ENCODE measurements at regions not wholly inside any gene's neighbourhood (a gene's known extent, or its start where the extent isn't known, plus 50 kb on each side); places are given as distances from the start of the nearest gene placed in this dataset.

DNA sequence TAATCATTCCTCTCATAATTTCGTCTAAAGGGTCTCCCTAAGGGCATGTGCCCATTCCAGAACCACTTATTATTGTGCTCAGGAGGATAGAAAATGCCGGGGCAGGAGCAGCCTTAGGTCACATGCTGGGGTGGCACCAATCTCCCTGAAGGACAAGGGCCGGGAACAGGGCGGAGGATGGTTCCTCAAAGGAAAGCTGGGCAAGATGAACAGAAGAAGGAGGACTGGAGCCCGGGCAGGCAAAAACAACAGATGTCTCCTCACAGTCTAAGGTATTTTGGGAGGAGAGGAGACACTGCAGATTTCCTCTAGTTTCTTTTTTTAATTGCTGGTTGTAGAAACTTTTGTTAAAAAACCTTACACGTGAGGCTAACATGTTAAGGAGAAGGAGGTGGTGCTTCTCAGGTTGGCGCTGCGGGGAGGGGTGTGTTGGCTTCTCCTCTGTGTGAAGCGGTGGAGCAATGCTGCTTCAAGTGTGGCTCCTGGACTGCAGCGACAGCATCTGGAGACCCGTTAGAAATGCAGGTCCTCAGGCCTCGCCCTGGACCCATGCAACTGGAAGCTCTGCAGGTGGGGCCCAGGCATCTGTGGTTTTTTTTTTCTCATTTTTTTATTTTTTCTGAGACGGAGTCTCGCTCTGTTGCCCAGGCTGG lies 164.8 kb downstream of the AACS start:
- no peak for TF ChIP-seq EZH2 (IDR thresholded peaks at IDR 0.05; ENCODE audit: low read length, unreplicated experiment)
- TF ChIP-seq, protein P1, sequence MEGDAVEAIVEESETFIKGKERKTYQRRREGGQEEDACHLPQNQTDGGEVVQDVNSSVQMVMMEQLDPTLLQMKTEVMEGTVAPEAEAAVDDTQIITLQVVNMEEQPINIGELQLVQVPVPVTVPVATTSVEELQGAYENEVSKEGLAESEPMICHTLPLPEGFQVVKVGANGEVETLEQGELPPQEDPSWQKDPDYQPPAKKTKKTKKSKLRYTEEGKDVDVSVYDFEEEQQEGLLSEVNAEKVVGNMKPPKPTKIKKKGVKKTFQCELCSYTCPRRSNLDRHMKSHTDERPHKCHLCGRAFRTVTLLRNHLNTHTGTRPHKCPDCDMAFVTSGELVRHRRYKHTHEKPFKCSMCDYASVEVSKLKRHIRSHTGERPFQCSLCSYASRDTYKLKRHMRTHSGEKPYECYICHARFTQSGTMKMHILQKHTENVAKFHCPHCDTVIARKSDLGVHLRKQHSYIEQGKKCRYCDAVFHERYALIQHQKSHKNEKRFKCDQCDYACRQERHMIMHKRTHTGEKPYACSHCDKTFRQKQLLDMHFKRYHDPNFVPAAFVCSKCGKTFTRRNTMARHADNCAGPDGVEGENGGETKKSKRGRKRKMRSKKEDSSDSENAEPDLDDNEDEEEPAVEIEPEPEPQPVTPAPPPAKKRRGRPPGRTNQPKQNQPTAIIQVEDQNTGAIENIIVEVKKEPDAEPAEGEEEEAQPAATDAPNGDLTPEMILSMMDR (conservative IDR thresholded peaks at IDR 0.05; ENCODE audit: low read depth, low read length), result no peak
- H3F3A ChIP-seq (ENCODE audit: low read length, unreplicated experiment), result no peaks in the 10 kb centered on the region
- H3K9me3 ChIP-seq (ENCODE audit: low read length), result no peaks in the 10 kb centered on the region
- intact Hi-C loops (cut with micrococcal nuclease), result no loop called here
- no peak overlapping the region for H3K9ac ChIP-seq (ENCODE audit: low read length)
- no peak overlapping the region for H3K4me2 ChIP-seq (ENCODE audit: low read length)
- no peaks in the 10 kb centered on the region for H3K4me1 ChIP-seq (ENCODE audit: insufficient read depth, low read length)
- H2AFZ ChIP-seq (ENCODE audit: low read length), result no peak overlapping the region
- H3K36me3 ChIP-seq (ENCODE audit: low read depth, low read length), result no peaks in the 10 kb centered on the region
- peaks cover 79% of the 10 kb centered on the region for H3K27me3 ChIP-seq (ENCODE audit: low read length)
- no TSS peak for BruUV-seq (replicated peaks)
- CTCF ChIA-PET, result no interaction called here
- no peaks in the 10 kb centered on the region for H3K79me2 ChIP-seq (ENCODE audit: low read length)
- DNase-seq (no peak), ATAC-seq (no peak; the same call in 1 of the 2 replicates)
- POLR2A ChIA-PET (ENCODE audit: unreplicated experiment), result no interaction called here
- no peaks in the 10 kb centered on the region for H4K20me1 ChIP-seq (ENCODE audit: low read length)
- no peak overlapping the region for H3K4me3 ChIP-seq (ENCODE audit: low read length)
- no peaks in the 10 kb centered on the region for H3K9me2 ChIP-seq (replicated peaks; ENCODE audit: low read length)
- H3K27ac ChIP-seq (ENCODE audit: low read length), result no peak overlapping the region

GRCh38 chr12:125233319-125233718 lies 168.1 kb downstream of the AACS start:
- Histone ChIP-seq H3K79me2 (ENCODE audit: low read length) (no peaks in the 10 kb centered on the region), H3K27ac (ENCODE audit: low read length) (no peak overlapping the region), H3K4me1 (ENCODE audit: insufficient read depth, low read length) (no peaks in the 10 kb centered on the region), H2AFZ (ENCODE audit: low read length) (no peak overlapping the region), H3K9me3 (ENCODE audit: low read length) (no peaks in the 10 kb centered on the region), H3K27me3 (ENCODE audit: low read length) (peaks cover 68% of the 10 kb centered on the region), H3K4me3 (ENCODE audit: low read length) (no peak overlapping the region), H3K9me2 (replicated peaks; ENCODE audit: low read length) (no peaks in the 10 kb centered on the region), H3K36me3 (ENCODE audit: low read depth, low read length) (no peaks in the 10 kb centered on the region), H3F3A (ENCODE audit: low read length, unreplicated experiment) (no peaks in the 10 kb centered on the region), H3K9ac (ENCODE audit: low read length) (no peak overlapping the region), H3K4me2 (ENCODE audit: low read length) (no peak overlapping the region), H4K20me1 (ENCODE audit: low read length) (no peaks in the 10 kb centered on the region)
- BruUV-seq (replicated peaks), result no TSS peak
- CTCF ChIA-PET, result no interaction called here
- ATAC-seq (no peak), DNase-seq (no peak)
- intact Hi-C loops (cut with micrococcal nuclease), result no loop called here
- no peak for TF ChIP-seq EZH2phosphoT487 (IDR thresholded peaks at IDR 0.05; ENCODE audit: borderline replicate concordance, low read length)
- TF ChIP-seq EZH2 (IDR thresholded peaks at IDR 0.05; ENCODE audit: low read length, unreplicated experiment), result no peak
- TF ChIP-seq, protein P1 (conservative IDR thresholded peaks at IDR 0.05; ENCODE audit: low read depth, low read length), result no peak
- POLR2A ChIA-PET (ENCODE audit: unreplicated experiment), result no interaction called here

- no peak overlapping the region for H3K27ac ChIP-seq (ENCODE audit: low read length)
- no peak for DNase-seq
- no peaks in the 10 kb centered on the region for H3K9me2 ChIP-seq (replicated peaks; ENCODE audit: low read length)
- no peaks in the 10 kb centered on the region for H4K20me1 ChIP-seq (ENCODE audit: low read length)
- POLR2A ChIA-PET (ENCODE audit: unreplicated experiment), result no interaction called here
- H3K36me3 ChIP-seq (ENCODE audit: low read depth, low read length), result no peaks in the 10 kb centered on the region
- no peaks in the 10 kb centered on the region for H3K9me3 ChIP-seq (ENCODE audit: low read length)
- CTCF ChIA-PET, result no interaction called here
- no peaks in the 10 kb centered on the region for H3K4me1 ChIP-seq (ENCODE audit: insufficient read depth, low read length)
- H3K27me3 ChIP-seq (ENCODE audit: low read length), result peaks cover 82% of the 10 kb centered on the region
- no peak overlapping the region for H2AFZ ChIP-seq (ENCODE audit: low read length)
- intact Hi-C loops (cut with micrococcal nuclease), result no loop called here
- TF ChIP-seq EZH2phosphoT487 (IDR thresholded peaks at IDR 0.05; ENCODE audit: borderline replicate concordance, low read length) (no peak), EZH2 (IDR thresholded peaks at IDR 0.05; ENCODE audit: low read length, unreplicated experiment) (no peak)
- TF ChIP-seq, protein P1 (conservative IDR thresholded peaks at IDR 0.05; ENCODE audit: low read depth, low read length), result no peak
- H3K9ac ChIP-seq (ENCODE audit: low read length), result no peak overlapping the region
- no TSS peak for BruUV-seq (replicated peaks)
- H3K79me2 ChIP-seq (ENCODE audit: low read length), result no peaks in the 10 kb centered on the region
- H3K4me2 ChIP-seq (ENCODE audit: low read length), result no peak overlapping the region
- H3K4me3 ChIP-seq (ENCODE audit: low read length), result no peak overlapping the region
- no peak for ATAC-seq
- H3F3A ChIP-seq (ENCODE audit: low read length, unreplicated experiment), result no peaks in the 10 kb centered on the region
Observed at GRCh38 chr12:125239563-125239962, 174.3 kb downstream of the AACS start.

All from PC-3 (cell line).